HK-2 (cell line): ENCODE measurements at regions not wholly inside any gene's neighbourhood (a gene's known extent, or its start where the extent isn't known, plus 50 kb on each side); places are given as distances from the start of the nearest gene placed in this dataset.
A peak's percentile ranks its signal among the peaks of the same experiment; 100 is the strongest.

ENCODE experiments used
- DNase-seq: peaks from one replicate; pipeline ENCODE4 v3.0.0-alpha.2; 2018; ENCODE audit not compliant: unreplicated experiment

DNA sequence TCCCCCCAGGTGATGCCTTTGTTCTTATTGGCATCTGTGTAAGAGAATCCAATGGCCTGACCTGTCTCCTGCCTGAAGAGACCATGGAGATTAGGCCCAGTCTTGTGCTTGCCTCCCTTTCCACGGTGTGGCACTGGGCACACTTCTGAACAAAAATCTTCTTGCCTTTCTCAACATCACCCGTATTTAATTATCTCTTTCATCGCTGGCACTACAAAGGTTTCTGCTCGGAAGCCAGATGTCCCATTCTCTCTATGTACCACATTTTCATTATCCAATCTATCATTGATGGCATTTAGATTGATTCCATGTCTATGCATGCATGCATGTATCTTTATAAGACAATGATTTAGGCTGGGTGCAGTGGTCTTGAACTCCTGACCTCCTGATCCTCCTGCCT, 74.3 kb downstream of the SLC25A15 start:
- DNase-seq: no peak

GRCh38 chr13:40874138-40874779, 84.8 kb downstream of the SLC25A15 start:
- no peak for DNase-seq

GRCh38 chr13:40875044-40875443, 85.6 kb downstream of the SLC25A15 start:
- DNase-seq: no peak

DNA sequence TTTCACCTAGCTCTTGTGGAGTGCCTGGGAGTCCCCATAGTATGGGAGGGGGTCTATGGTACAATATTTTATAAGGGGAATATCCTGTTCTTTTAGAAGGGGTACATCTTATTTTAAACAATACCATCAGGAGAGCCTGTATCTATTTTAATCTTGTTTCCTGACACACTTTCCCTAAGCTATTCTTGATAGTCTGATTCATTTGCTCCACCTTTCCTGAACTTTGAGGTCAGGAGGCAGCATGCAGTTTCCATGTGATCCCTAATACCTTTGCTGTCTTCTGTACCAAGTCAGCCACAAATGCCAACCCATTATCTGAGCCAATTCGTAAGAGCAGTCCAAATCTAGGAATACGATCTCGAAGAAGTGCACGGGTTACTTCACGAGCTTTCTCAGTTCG, 86.2 kb downstream of the SLC25A15 start:
- no peak for DNase-seq

GRCh38 chr13:40876020-40876738, 86.8 kb downstream of the SLC25A15 start:
- DNase-seq: no peak

DNA sequence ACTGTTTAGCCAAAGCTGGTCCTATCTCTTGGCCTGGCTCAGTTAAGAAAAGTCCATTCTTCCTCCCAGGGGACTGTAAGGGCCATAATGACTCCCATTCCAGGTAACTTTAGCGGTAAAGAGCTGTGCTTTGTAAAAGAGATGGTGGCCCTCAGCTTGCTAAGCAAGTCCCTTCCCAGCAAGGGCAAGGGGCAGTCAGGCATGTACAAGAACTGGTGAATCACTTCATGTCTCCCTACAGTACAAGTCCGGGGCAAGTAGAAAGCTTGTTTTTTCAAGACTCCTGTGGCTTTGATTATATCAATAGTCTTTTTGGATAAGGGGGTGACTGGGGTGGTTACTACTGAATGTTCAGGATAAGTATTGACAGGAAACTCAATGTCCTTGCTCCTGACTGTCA, 88.9 kb downstream of the SLC25A15 start:
- peak; percentile 11 for DNase-seq

GRCh38 chr13:40878823-40879222, 89.4 kb downstream of the SLC25A15 start:
- DNase-seq: no peak
